ENCODE measurements at regions not wholly inside any gene's neighbourhood (a gene's known extent, or its start where the extent isn't known, plus 50 kb on each side); places are given as distances from the start of the nearest gene placed in this dataset.
"Not testable (repeated sequence)": the region's sequence is repeated elsewhere in the genome, so short reads cannot be mapped to it uniquely, and the experiment has no call there.

- no peak for DNase-seq
Observed at GRCh38 chr2:63696496-63696895, 107.7 kb downstream of the MDH1 start.

- DNase-seq, result no peak
Observed at GRCh38 chr2:63697160-63697559, 108.4 kb downstream of the MDH1 start.

- DNase-seq, result peak; percentile 6
Observed at GRCh38 chr2:63698786-63699548, 110.2 kb downstream of the MDH1 start.

GRCh38 chr2:63699549-63699839 is 110.7 kb downstream of the MDH1 start:
- DNase-seq, result no peak

- DNase-seq, result no peak
Observed at GRCh38 chr2:63700271-63700670, 111.5 kb downstream of the MDH1 start.

- no peak for DNase-seq
Observed at GRCh38 chr2:63701406-63701805, 112.6 kb downstream of the MDH1 start.

- not testable (repeated sequence) for DNase-seq
Observed at GRCh38 chr2:63706084-63706483, 117.3 kb downstream of the MDH1 start.

- no peak for DNase-seq
Observed at GRCh38 chr2:63710732-63711131, 122.0 kb downstream of the MDH1 start.

- no peak for DNase-seq
Observed at GRCh38 chr2:63712748-63713147, 124.0 kb downstream of the MDH1 start.

GRCh38 chr2:63716146-63716545 is 125.5 kb upstream of the UGP2 start:
- no peak for DNase-seq

- no peak for DNase-seq
Observed at GRCh38 chr2:63719052-63719451, 122.6 kb upstream of the UGP2 start.

GRCh38 chr2:63721082-63721424 is 120.6 kb upstream of the UGP2 start:
- DNase-seq, result peak; percentile 44

GRCh38 chr2:63722284-63722683 is 119.4 kb upstream of the UGP2 start:
- not testable (repeated sequence) for DNase-seq

- DNase-seq, result no peak
Observed at GRCh38 chr2:63723709-63724108, 118.0 kb upstream of the UGP2 start.

- not testable (repeated sequence) for DNase-seq
Observed at GRCh38 chr2:63725212-63725611, 116.5 kb upstream of the UGP2 start.

GRCh38 chr2:63729362-63729761 is 112.3 kb upstream of the UGP2 start:
- DNase-seq, result no peak

- no peak for DNase-seq
Observed at GRCh38 chr2:63729831-63730230, 111.9 kb upstream of the UGP2 start.

- peak; percentile 25 for DNase-seq
Observed at GRCh38 chr2:63734510-63734909, 107.2 kb upstream of the UGP2 start.

- DNase-seq, result no peak
Observed at GRCh38 chr2:63735263-63735662, 106.4 kb upstream of the UGP2 start.

GRCh38 chr2:63735931-63736330 is 105.8 kb upstream of the UGP2 start:
- no peak for DNase-seq

GRCh38 chr2:63736354-63736753 is 105.3 kb upstream of the UGP2 start:
- DNase-seq, result no peak

GRCh38 chr2:63737081-63737751 is 104.5 kb upstream of the UGP2 start:
- DNase-seq, result no peak

GRCh38 chr2:63738019-63738418 is 103.7 kb upstream of the UGP2 start:
- DNase-seq, result no peak

- DNase-seq, result not testable (repeated sequence)
Observed at GRCh38 chr2:63739180-63739579, 102.5 kb upstream of the UGP2 start.

GRCh38 chr2:63740020-63740419 is 101.7 kb upstream of the UGP2 start:
- no peak for DNase-seq
